WERI-Rb-1 (cell line): ENCODE measurements at regions not wholly inside any gene's neighbourhood (a gene's known extent, or its start where the extent isn't known, plus 50 kb on each side); places are given as distances from the start of the nearest gene placed in this dataset.

Experiments
- DNase-seq: peaks from one replicate; pipeline ENCODE4 v3.0.0-alpha.2; 2020
- H3K27ac ChIP-seq: fragments of 250-450 bp; sonication (Bioruptor Pico); 2 replicates; pipeline ENCODE4 v1.5.1; 2020; ENCODE audit warnings: mild to moderate bottlenecking, moderate library complexity
- H3K27me3 ChIP-seq: fragments of 250-450 bp; sonication (Bioruptor Pico); 2 replicates; pipeline ENCODE4 v1.5.1; 2021; ENCODE audit warnings: mild to moderate bottlenecking, low read depth, moderate library complexity; ENCODE audit not compliant: insufficient read depth, severe bottlenecking
- H3K36me3 ChIP-seq: fragments of 250-450 bp; sonication (Bioruptor Pico); 2 replicates; pipeline ENCODE4 v1.5.1; 2020; ENCODE audit warnings: mild to moderate bottlenecking, moderate library complexity
- H3K4me3 ChIP-seq: 2 replicates; pipeline ENCODE4 v1.5.1; 2011; ENCODE audit warnings: low read depth, mild to moderate bottlenecking, control low read depth, low read length
- H3K9me3 ChIP-seq: fragments of 250-450 bp; sonication (Bioruptor Pico); 2 replicates; pipeline ENCODE4 v1.5.1; 2021; ENCODE audit warnings: mild to moderate bottlenecking, moderate library complexity; ENCODE audit not compliant: severe bottlenecking
- TF ChIP-seq, protein P1 (sequence below): IDR thresholded peaks from 2 replicates; pipeline ENCODE4 v1.5.1; 2011; ENCODE audit warnings: low read depth, mild to moderate bottlenecking, control low read depth, inconsistent platforms, low read length

DNA sequence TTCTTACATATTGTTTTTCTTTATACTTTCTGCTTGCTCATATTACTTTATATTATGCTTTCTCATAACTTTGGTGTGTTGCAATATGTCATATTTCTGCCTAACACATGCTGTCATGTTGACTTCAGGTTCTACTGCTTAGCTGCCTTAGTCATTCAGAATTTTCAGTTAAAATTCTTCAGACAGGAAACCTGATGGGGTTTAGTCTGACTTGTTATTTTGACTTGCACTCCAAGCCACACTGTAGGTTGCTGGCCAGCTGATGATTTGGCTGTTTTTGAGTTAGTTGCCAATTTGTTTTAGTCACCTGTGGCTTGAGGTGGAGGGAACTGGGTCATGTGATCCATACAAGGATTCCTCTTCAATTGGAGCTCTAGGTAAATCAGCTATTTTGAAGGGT is 315.4 kb downstream of the MAP2K6 start:
- no peak for DNase-seq
- Histone ChIP-seq H3K9me3 (no peaks in the 10 kb centered on the region), H3K27ac (no peak overlapping the region), H3K27me3 (no peaks in the 10 kb centered on the region), H3K4me3 (no peak overlapping the region), H3K36me3 (no peaks in the 10 kb centered on the region)
- TF ChIP-seq, protein P1, sequence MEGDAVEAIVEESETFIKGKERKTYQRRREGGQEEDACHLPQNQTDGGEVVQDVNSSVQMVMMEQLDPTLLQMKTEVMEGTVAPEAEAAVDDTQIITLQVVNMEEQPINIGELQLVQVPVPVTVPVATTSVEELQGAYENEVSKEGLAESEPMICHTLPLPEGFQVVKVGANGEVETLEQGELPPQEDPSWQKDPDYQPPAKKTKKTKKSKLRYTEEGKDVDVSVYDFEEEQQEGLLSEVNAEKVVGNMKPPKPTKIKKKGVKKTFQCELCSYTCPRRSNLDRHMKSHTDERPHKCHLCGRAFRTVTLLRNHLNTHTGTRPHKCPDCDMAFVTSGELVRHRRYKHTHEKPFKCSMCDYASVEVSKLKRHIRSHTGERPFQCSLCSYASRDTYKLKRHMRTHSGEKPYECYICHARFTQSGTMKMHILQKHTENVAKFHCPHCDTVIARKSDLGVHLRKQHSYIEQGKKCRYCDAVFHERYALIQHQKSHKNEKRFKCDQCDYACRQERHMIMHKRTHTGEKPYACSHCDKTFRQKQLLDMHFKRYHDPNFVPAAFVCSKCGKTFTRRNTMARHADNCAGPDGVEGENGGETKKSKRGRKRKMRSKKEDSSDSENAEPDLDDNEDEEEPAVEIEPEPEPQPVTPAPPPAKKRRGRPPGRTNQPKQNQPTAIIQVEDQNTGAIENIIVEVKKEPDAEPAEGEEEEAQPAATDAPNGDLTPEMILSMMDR = no peak

DNA sequence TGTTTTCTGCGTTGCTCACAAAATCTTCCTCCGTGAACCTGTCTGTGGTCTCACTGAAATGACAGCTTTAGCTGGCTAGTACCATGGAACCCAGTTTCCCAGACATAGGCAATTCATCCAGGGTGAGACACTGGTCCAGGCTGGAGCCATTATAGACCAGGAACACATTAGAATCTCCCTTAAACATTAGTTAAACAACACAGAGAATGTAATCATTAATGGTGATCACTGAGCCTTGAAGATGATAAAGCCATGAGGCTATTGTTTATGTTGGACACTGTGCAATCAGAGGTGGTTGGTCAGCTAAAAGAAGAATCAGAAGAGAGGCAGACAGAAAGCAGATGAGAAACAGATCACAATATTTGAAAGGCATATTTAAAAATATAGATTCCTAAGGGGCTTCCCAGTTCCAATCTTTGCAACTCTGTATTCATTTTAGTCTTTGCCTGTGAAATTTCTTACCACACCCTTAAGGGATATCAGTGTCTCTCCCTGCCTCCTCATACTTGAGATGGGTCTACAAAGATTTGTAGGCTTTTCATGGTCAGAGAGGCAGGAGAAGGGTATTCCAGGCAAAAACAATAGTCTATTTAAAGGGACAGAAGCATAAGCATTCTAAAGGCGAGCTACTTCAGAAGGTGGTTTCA is 317.9 kb downstream of the MAP2K6 start:
- no peak overlapping the region for H3K27ac ChIP-seq
- no peaks in the 10 kb centered on the region for H3K27me3 ChIP-seq
- no peak overlapping the region for H3K4me3 ChIP-seq
- TF ChIP-seq, protein P1 = no peak
- peaks cover 7% of the 10 kb centered on the region for H3K9me3 ChIP-seq
- no peaks in the 10 kb centered on the region for H3K36me3 ChIP-seq
- no peak for DNase-seq

DNA sequence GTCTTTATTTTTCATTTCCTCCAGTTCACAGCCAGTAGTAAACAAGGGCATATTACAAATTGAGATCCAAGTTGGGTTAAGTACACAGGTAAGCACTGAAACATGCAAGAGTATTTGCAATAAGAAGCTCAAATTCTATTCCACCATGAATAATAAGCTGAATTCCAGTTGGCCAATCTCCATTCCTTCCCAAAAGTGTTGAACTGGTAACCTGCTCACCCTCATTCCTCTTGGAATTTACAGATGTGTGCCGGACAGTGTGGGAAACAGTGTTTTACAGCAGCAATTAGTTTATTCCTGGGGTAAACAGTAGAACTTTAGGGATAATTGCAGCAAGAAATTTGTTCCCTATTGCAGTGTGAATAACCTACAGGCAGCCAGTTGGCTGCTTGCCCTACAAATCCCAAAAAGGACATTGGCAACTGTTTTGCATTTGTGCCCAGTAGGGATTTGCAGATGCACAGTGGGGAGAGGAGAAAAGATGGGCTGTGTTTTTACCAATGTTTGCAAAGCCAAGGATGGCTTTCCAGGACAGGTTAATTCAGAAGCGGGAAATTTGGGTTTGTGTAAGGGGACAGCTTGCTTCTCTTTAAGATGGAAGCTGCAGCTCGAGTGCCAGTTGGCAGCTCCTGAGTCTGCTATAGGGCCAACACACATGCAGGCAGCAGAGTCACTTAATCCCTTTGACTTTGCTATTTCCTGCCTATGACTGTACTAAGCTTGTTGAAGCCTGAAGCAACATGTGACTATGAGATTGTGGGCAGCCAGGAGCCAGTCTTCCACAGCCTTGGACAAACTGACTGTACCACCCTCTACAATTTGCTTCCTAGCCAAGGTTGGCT is 318.9 kb downstream of the MAP2K6 start:
- TF ChIP-seq, protein P1 = no peak
- Histone ChIP-seq H3K4me3 (no peak overlapping the region), H3K27me3 (no peaks in the 10 kb centered on the region), H3K27ac (no peak overlapping the region), H3K36me3 (no peaks in the 10 kb centered on the region), H3K9me3 (peaks cover 8% of the 10 kb centered on the region)
- peak; percentile 35 for DNase-seq

DNA sequence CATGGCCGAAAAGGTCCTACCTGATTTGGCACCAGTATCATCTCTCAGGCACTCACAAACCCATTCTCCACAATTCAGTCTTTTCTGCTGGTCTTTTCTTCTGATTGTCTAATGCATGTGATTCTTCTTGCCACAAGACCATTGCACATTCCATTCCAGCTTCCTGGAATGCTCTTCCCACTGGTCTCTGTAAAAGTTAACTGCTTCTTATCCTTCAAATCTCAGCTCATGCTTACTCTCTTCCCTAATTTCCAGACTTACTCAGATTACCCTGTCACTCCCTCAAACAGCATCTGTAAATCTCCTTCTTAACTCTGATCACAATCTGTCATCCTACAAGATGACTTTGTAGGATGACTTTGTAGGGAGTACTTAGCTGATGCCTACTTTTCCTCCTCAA is 320.2 kb downstream of the MAP2K6 start:
- TF ChIP-seq, protein P1 = no peak
- peaks cover 8% of the 10 kb centered on the region for H3K9me3 ChIP-seq
- H3K36me3 ChIP-seq = no peaks in the 10 kb centered on the region
- no peaks in the 10 kb centered on the region for H3K27me3 ChIP-seq
- no peak overlapping the region for H3K4me3 ChIP-seq
- H3K27ac ChIP-seq = no peak overlapping the region
- no peak for DNase-seq

DNA sequence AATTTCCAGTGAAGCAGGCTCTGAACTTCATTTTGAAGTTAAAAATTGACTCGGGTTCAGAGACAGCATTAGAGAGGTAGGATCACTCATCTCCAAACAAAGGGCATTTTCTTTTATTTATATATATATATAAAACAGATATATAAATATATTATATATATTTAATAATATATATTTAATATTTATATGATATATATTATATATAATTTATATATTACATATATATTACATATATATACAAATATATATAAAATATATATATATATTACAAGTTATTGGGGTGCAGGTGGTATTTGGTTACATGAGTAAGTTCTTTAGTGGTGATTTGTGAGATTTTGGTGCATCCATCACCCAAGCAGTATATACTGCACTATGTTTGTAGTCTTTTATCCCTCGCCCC is 320.8 kb downstream of the MAP2K6 start:
- Histone ChIP-seq H3K36me3 (no peaks in the 10 kb centered on the region), H3K9me3 (peaks cover 8% of the 10 kb centered on the region), H3K27me3 (no peaks in the 10 kb centered on the region), H3K27ac (no peak overlapping the region), H3K4me3 (no peak overlapping the region)
- DNase-seq = no peak
- TF ChIP-seq, protein P1 = no peak

DNA sequence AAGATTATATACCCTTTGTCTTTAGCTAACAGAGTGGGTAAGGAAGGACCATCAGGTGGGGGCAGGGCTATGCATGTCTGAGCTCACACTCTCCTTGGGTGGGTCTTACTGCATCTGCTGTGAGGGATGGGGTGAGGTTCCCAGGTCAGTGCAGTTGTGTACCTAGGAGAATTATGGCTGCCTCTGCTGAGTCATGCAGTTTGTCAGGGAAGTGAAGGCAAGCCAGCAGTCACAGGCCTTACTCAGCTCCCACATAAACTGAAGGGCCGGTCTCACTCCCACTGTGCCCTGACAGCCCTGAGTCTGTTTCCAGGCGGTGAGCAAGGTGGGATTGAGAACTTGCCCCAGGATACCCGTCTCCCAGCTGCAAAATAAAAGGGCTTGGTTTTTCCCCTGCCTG is 328.6 kb downstream of the MAP2K6 start:
- TF ChIP-seq, protein P1 = no peak

More for the DNA sequence above, 328.6 kb downstream of the MAP2K6 start:
- Histone ChIP-seq H3K27ac (no peak overlapping the region), H3K27me3 (no peaks in the 10 kb centered on the region), H3K4me3 (no peak overlapping the region), H3K9me3 (no peaks in the 10 kb centered on the region), H3K36me3 (no peaks in the 10 kb centered on the region)
- DNase-seq = no peak
